Osteoblast (primary cell): ENCODE measurements at regions not wholly inside any gene's neighbourhood (a gene's known extent, or its start where the extent isn't known, plus 50 kb on each side); places are given as distances from the start of the nearest gene placed in this dataset.
"Not testable (repeated sequence)": the region's sequence is repeated elsewhere in the genome, so short reads cannot be mapped to it uniquely, and the experiment has no call there.

ENCODE experiments used
- DNase-seq: peaks from one replicate; pipeline ENCODE4 v3.0.0; 2011; ENCODE audit warnings: low spot score, mixed read lengths; ENCODE audit not compliant: insufficient read length; ENCODE audit errors: missing footprints
- H2AFZ ChIP-seq: 2 replicates; pipeline ENCODE4 v1.6.0; 2011; ENCODE audit warnings: mild to moderate bottlenecking, low read length
- H3K27ac ChIP-seq: 2 replicates; pipeline ENCODE4 v1.5.1; 2011; ENCODE audit warnings: mild to moderate bottlenecking, low read depth, low read length, moderate library complexity
- H3K27me3 ChIP-seq: 2 replicates; pipeline ENCODE4 v1.6.0; 2012; ENCODE audit warnings: mild to moderate bottlenecking, control low read depth, inconsistent platforms, low read length, moderate library complexity; ENCODE audit not compliant: insufficient read depth
- H3K36me3 ChIP-seq: 2 replicates; pipeline ENCODE4 v1.5.1; 2011; ENCODE audit warnings: mild to moderate bottlenecking, low read length, control low read depth, moderate library complexity; ENCODE audit not compliant: insufficient read depth
- H3K4me1 ChIP-seq: 2 replicates; pipeline ENCODE4 v1.5.1; 2011; ENCODE audit warnings: mild to moderate bottlenecking, low read length, control low read depth, moderate library complexity; ENCODE audit not compliant: insufficient read depth
- H3K4me2 ChIP-seq: 2 replicates; pipeline ENCODE4 v1.6.0; 2011; ENCODE audit warnings: mild to moderate bottlenecking, low read length; ENCODE audit not compliant: insufficient read depth
- H3K4me3 ChIP-seq: fragments of 200-600 bp; sonication (generic); 3 replicates; pipeline ENCODE4 v1.5.1; 2012; ENCODE audit warnings: mild to moderate bottlenecking, low read length, inconsistent platforms; ENCODE audit not compliant: insufficient read depth
- H3K79me2 ChIP-seq: 2 replicates; pipeline ENCODE4 v1.6.0; 2012; ENCODE audit warnings: mild to moderate bottlenecking, low read length, control low read depth, inconsistent platforms; ENCODE audit not compliant: insufficient read depth
- H3K9me3 ChIP-seq: 2 replicates; pipeline ENCODE4 v1.5.1; 2011; ENCODE audit warnings: low read depth, low read length, control low read depth
- H4K20me1 ChIP-seq: 2 replicates; pipeline ENCODE4 v1.6.0; 2012; ENCODE audit warnings: mild to moderate bottlenecking, low read length, control low read depth; ENCODE audit not compliant: insufficient read depth
- TF ChIP-seq, protein P1 (sequence below): IDR thresholded peaks from 2 replicates; pipeline ENCODE4 v1.5.1; 2011; ENCODE audit warnings: mild to moderate bottlenecking, low read depth, low read length, moderate library complexity; ENCODE audit errors: extremely low read depth

DNA sequence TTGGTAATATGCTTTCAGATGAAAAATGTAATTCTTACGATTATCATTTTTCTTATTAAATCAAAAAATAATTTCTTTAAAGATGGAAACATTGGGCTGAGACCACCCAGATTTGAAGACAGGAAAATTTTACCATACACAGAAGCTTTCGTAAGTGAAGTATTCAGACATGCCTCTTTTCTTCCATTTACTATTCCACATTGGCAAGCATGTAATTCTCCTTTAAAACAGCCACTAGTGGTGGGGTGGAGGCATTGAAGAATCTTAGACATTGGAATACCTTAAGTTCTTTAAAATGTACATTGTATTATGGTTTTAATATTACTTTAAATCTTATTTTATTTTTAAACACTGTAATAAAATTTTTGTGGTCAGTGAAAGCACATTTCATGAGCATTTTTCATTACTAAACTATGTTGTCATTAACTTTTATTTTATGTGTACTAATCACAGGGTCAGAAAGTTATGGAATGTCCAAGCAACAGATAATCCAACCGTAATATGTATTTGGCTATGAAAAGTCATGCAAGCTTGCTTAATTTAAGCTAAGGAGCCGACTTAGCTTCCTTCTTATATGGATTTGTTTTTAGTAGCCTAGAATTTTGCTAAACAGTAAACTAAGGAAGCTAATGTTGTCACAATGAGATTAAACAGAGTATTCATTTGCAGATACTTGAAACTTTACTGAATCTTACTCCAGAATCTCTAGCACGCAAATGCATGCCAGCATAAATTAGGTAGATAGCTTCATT lies 97.4 kb upstream of the ALDH1A1 start:
- Histone ChIP-seq H3K4me1 (peaks cover 10% of the 10 kb centered on the region), H3K4me2 (no peak overlapping the region), H3K79me2 (no peaks in the 10 kb centered on the region), H3K27me3 (no peaks in the 10 kb centered on the region), H3K4me3 (no peak overlapping the region), H4K20me1 (no peaks in the 10 kb centered on the region), H2AFZ (no peak overlapping the region), H3K27ac (no peak overlapping the region), H3K9me3 (no peaks in the 10 kb centered on the region), H3K36me3 (no peaks in the 10 kb centered on the region)
- no peak for DNase-seq
- TF ChIP-seq, protein P1, sequence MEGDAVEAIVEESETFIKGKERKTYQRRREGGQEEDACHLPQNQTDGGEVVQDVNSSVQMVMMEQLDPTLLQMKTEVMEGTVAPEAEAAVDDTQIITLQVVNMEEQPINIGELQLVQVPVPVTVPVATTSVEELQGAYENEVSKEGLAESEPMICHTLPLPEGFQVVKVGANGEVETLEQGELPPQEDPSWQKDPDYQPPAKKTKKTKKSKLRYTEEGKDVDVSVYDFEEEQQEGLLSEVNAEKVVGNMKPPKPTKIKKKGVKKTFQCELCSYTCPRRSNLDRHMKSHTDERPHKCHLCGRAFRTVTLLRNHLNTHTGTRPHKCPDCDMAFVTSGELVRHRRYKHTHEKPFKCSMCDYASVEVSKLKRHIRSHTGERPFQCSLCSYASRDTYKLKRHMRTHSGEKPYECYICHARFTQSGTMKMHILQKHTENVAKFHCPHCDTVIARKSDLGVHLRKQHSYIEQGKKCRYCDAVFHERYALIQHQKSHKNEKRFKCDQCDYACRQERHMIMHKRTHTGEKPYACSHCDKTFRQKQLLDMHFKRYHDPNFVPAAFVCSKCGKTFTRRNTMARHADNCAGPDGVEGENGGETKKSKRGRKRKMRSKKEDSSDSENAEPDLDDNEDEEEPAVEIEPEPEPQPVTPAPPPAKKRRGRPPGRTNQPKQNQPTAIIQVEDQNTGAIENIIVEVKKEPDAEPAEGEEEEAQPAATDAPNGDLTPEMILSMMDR = peak; percentile 22

DNA sequence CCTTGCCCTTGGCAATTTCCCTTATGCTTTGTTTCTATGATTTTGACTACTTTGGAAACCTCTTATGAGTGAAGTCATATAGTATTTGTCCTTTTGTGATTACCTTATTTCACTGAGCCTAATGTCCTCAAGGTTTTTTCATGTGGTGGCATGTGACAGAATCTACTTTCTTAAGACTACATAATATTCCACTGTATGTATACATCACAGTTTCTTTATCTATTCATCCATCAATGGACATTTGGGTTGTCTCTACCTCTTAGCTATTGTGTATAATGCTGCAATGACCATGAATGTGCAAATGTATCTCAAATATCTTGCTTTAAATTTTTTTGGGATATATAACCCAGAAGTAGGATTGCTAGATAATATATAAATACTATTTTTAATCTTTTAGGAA lies 96.4 kb upstream of the ALDH1A1 start:
- no peak for DNase-seq
- Histone ChIP-seq H3K4me3 (no peak overlapping the region), H3K27me3 (no peaks in the 10 kb centered on the region), H3K4me1 (peaks cover 10% of the 10 kb centered on the region), H3K36me3 (no peaks in the 10 kb centered on the region), H3K9me3 (no peaks in the 10 kb centered on the region), H3K4me2 (no peak overlapping the region), H4K20me1 (no peaks in the 10 kb centered on the region), H3K27ac (no peak overlapping the region), H3K79me2 (no peaks in the 10 kb centered on the region), H2AFZ (no peak overlapping the region)
- TF ChIP-seq, protein P1 = no peak

DNA sequence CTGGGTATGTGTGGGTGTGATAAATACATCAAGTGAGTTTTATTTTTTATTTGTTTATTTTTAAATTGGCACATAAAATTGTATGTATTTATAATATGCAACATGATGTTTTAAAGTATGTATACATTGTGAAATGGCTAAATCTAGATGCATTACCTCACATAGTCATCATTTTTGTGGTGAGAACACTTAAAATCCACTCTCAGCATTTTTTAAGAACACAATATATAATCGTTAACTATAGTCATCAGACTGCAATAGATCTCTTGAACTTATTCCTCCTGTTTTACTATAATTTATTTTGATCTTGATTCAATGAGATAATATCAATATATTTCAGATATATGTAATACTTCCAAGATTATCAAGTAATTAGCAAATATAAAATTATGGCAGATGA lies 93.9 kb upstream of the ALDH1A1 start:
- Histone ChIP-seq H3K27me3 (no peaks in the 10 kb centered on the region), H3K79me2 (no peaks in the 10 kb centered on the region), H3K36me3 (no peaks in the 10 kb centered on the region), H4K20me1 (no peaks in the 10 kb centered on the region), H3K27ac (no peak overlapping the region), H3K9me3 (no peaks in the 10 kb centered on the region), H2AFZ (no peak overlapping the region), H3K4me2 (no peak overlapping the region), H3K4me1 (peaks cover 10% of the 10 kb centered on the region), H3K4me3 (no peak overlapping the region)
- DNase-seq = no peak
- TF ChIP-seq, protein P1 = no peak

DNA sequence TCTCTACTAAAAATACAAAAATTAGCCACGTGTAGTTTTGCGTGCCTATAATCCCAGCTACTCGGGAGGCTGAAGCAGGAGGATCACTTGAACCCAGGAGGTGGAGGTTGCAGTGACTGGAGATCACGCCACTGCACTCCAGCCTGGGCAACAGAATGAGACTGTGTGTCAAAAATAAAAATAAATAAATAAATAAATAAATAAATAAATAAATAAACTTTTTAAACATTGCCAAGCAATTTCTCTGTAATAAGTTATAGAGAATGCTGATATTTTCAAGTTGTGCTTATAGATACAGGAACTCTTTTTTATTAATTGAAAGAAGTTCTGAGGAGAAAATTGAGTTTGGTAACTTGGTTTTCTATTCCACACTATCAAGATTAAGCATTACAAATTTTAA lies 91.9 kb upstream of the ALDH1A1 start:
- H2AFZ ChIP-seq, H3K9me3 ChIP-seq, H3K4me3 ChIP-seq, H3K4me1 ChIP-seq, H3K4me2 ChIP-seq, DNase-seq, H3K27ac ChIP-seq, H3K36me3 ChIP-seq, H3K27me3 ChIP-seq, H3K79me2 ChIP-seq, H4K20me1 ChIP-seq: not testable (repeated sequence)
